ENCODE measurements at regions not wholly inside any gene's neighbourhood (a gene's known extent, or its start where the extent isn't known, plus 50 kb on each side); places are given as distances from the start of the nearest gene placed in this dataset.

GRCh38 chr2:194742706-194743105 lies 914.3 kb upstream of the SLC39A10 start:
- TF ChIP-seq Cebpa-rat (IDR thresholded peaks at IDR 0.05): no peak
- H3K27me3 ChIP-seq: no peaks in the 10 kb centered on the region
- H3K4me2 ChIP-seq: no peak overlapping the region

GRCh38 chr2:194739217-194739616 lies 917.8 kb upstream of the SLC39A10 start:
- TF ChIP-seq Cebpa-rat (IDR thresholded peaks at IDR 0.05): no peak
- H3K9me3 ChIP-seq (replicated peaks in 1 of 11): 0 out of 22 replicates have a peak, but pooled peaks cover 0 to 10% (median 0%) of the 10 kb centered on the region in 11 experiments
- H3K4me3 ChIP-seq: no peak overlapping the region
- H4K20me1 ChIP-seq: no peaks in the 10 kb centered on the region
- no peak overlapping the region for H3K27ac ChIP-seq
- H3K4me2 ChIP-seq: no peak overlapping the region
- H3K9ac ChIP-seq: no peak overlapping the region
- H3K27me3 ChIP-seq: no peaks in the 10 kb centered on the region
- H3K4me1 ChIP-seq: no peaks in the 10 kb centered on the region
- no peaks in the 10 kb centered on the region for H3K36me3 ChIP-seq

More at GRCh38 chr2:194742706-194743105, 914.3 kb upstream of the SLC39A10 start:
- H3K4me1 ChIP-seq: no peaks in the 10 kb centered on the region
- no peak overlapping the region for H3K9ac ChIP-seq
- H3K9me3 ChIP-seq (replicated peaks in 1 of 11): no peaks in the 10 kb centered on the region
- no peaks in the 10 kb centered on the region for H3K36me3 ChIP-seq
- H4K20me1 ChIP-seq: no peaks in the 10 kb centered on the region
- no peak overlapping the region for H3K4me3 ChIP-seq
- H3K27ac ChIP-seq: no peak overlapping the region

GRCh38 chr2:194735837-194736542 lies 921.0 kb upstream of the SLC39A10 start:
- Histone ChIP-seq H3K4me2 (no peak overlapping the region), H3K36me3 (no peaks in the 10 kb centered on the region), H3K27ac (no peak overlapping the region), H4K20me1 (no peaks in the 10 kb centered on the region), H3K4me3 (no peak overlapping the region), H3K27me3 (no peaks in the 10 kb centered on the region), H3K9me3 (replicated peaks in 1 of 11) (0 out of 22 replicates have a peak, but pooled peaks cover 0 to 10% (median 0%) of the 10 kb centered on the region in 11 experiments), H3K9ac (no peak overlapping the region), H3K4me1 (no peaks in the 10 kb centered on the region)
- TF ChIP-seq Cebpa-rat (IDR thresholded peaks at IDR 0.05): no peak

- no peak for TF ChIP-seq Cebpa-rat (IDR thresholded peaks at IDR 0.05)
- no peaks in the 10 kb centered on the region for H3K27me3 ChIP-seq
- no peaks in the 10 kb centered on the region for H3K36me3 ChIP-seq
- H3K4me3 ChIP-seq: no peak overlapping the region
- no peaks in the 10 kb centered on the region for H4K20me1 ChIP-seq
- no peak overlapping the region for H3K27ac ChIP-seq
- no peak overlapping the region for H3K4me2 ChIP-seq
- H3K9ac ChIP-seq: no peak overlapping the region
- 0 out of 22 replicates have a peak, but pooled peaks cover 0 to 8% (median 0%) of the 10 kb centered on the region in 11 experiments for H3K9me3 ChIP-seq (replicated peaks in 1 of 11)
- H3K4me1 ChIP-seq: no peaks in the 10 kb centered on the region
These were observed 926.8 kb upstream of the SLC39A10 start for GRCh38 chr2:194730266-194730665.

- H3K4me2 ChIP-seq: no peak overlapping the region
- no peaks in the 10 kb centered on the region for H4K20me1 ChIP-seq
- no peaks in the 10 kb centered on the region for H3K36me3 ChIP-seq
- H3K27me3 ChIP-seq: no peaks in the 10 kb centered on the region
- H3K4me3 ChIP-seq: no peak overlapping the region
- H3K9me3 ChIP-seq (replicated peaks in 1 of 11): no peaks in the 10 kb centered on the region
- no peak for TF ChIP-seq Cebpa-rat (IDR thresholded peaks at IDR 0.05)
- no peaks in the 10 kb centered on the region for H3K4me1 ChIP-seq
- H3K27ac ChIP-seq: no peak overlapping the region
- no peak overlapping the region for H3K9ac ChIP-seq
These were observed 931.9 kb upstream of the SLC39A10 start for GRCh38 chr2:194725169-194725568.

GRCh38 chr2:194723446-194723845 lies 933.6 kb upstream of the SLC39A10 start:
- H3K27me3 ChIP-seq: no peaks in the 10 kb centered on the region
- no peaks in the 10 kb centered on the region for H4K20me1 ChIP-seq
- H3K27ac ChIP-seq: no peak overlapping the region
- H3K9ac ChIP-seq: no peak overlapping the region
- H3K36me3 ChIP-seq: no peaks in the 10 kb centered on the region
- no peak overlapping the region for H3K4me2 ChIP-seq
- TF ChIP-seq Cebpa-rat (IDR thresholded peaks at IDR 0.05): no peak
- H3K4me1 ChIP-seq: no peaks in the 10 kb centered on the region
- no peaks in the 10 kb centered on the region for H3K9me3 ChIP-seq (replicated peaks in 1 of 11)
- H3K4me3 ChIP-seq: no peak overlapping the region

GRCh38 chr2:194721227-194721626 lies 935.8 kb upstream of the SLC39A10 start:
- Histone ChIP-seq H3K4me3 (no peak overlapping the region), H4K20me1 (no peaks in the 10 kb centered on the region), H3K9me3 (replicated peaks in 1 of 11) (no peaks in the 10 kb centered on the region), H3K36me3 (no peaks in the 10 kb centered on the region), H3K4me2 (no peak overlapping the region), H3K4me1 (no peaks in the 10 kb centered on the region), H3K9ac (no peak overlapping the region), H3K27ac (no peak overlapping the region), H3K27me3 (no peaks in the 10 kb centered on the region)
- no peak for TF ChIP-seq Cebpa-rat (IDR thresholded peaks at IDR 0.05)

- no peak for TF ChIP-seq Cebpa-rat (IDR thresholded peaks at IDR 0.05)
- Histone ChIP-seq H3K4me2 (no peak overlapping the region), H3K4me3 (no peak overlapping the region), H3K27ac (no peak overlapping the region), H3K9me3 (replicated peaks in 1 of 11) (no peaks in the 10 kb centered on the region), H4K20me1 (no peaks in the 10 kb centered on the region), H3K4me1 (no peaks in the 10 kb centered on the region), H3K27me3 (no peaks in the 10 kb centered on the region), H3K9ac (no peak overlapping the region), H3K36me3 (no peaks in the 10 kb centered on the region)
These were observed 936.6 kb upstream of the SLC39A10 start for GRCh38 chr2:194720462-194720861.

GRCh38 chr2:194718881-194719280 lies 938.1 kb upstream of the SLC39A10 start:
- H3K4me1 ChIP-seq: no peaks in the 10 kb centered on the region
- H3K9ac ChIP-seq: no peak overlapping the region
- no peaks in the 10 kb centered on the region for H3K27me3 ChIP-seq
- H3K27ac ChIP-seq: no peak overlapping the region
- no peaks in the 10 kb centered on the region for H3K9me3 ChIP-seq (replicated peaks in 1 of 11)
- no peak overlapping the region for H3K4me3 ChIP-seq
- H3K36me3 ChIP-seq: no peaks in the 10 kb centered on the region
- no peak overlapping the region for H3K4me2 ChIP-seq
- no peak for TF ChIP-seq Cebpa-rat (IDR thresholded peaks at IDR 0.05)
- no peaks in the 10 kb centered on the region for H4K20me1 ChIP-seq

- no peak for TF ChIP-seq Cebpa-rat (IDR thresholded peaks at IDR 0.05)
- Histone ChIP-seq H3K4me1 (no peaks in the 10 kb centered on the region), H3K36me3 (no peaks in the 10 kb centered on the region), H3K4me3 (no peak overlapping the region), H3K9ac (no peak overlapping the region), H4K20me1 (no peaks in the 10 kb centered on the region), H3K27me3 (no peaks in the 10 kb centered on the region), H3K27ac (no peak overlapping the region), H3K9me3 (replicated peaks in 1 of 11) (no peaks in the 10 kb centered on the region), H3K4me2 (no peak overlapping the region)
These were observed 942.5 kb upstream of the SLC39A10 start for GRCh38 chr2:194714541-194714940.
